Peyer's patch (tissue), 4 donors: ENCODE measurements at regions not wholly inside any gene's neighbourhood (a gene's known extent, or its start where the extent isn't known, plus 50 kb on each side); places are given as distances from the start of the nearest gene placed in this dataset.

Experiments
- CTCF ChIP-seq, 6 experiments: fragments of 450-650 bp in 4 of 6; fragments of 200-600 bp in 2 of 6; sonication (generic) in 1 of 6; IDR thresholded peaks; one replicate each; pipeline ENCODE4 v1.5.1; 2017 to 2019; ENCODE audit warnings: antibody characterized with exemption in 6 of 6, mild to moderate bottlenecking in 3 of 6, moderate library complexity in 1 of 6
- POLR2A ChIP-seq, 2 donors: fragments of 450-650 bp; IDR thresholded peaks; one replicate each; pipeline ENCODE4 v1.5.1; 2017; ENCODE audit warnings: antibody characterized with exemption in 2 of 2, mild to moderate bottlenecking in 2 of 2, moderate library complexity in 2 of 2

DNA sequence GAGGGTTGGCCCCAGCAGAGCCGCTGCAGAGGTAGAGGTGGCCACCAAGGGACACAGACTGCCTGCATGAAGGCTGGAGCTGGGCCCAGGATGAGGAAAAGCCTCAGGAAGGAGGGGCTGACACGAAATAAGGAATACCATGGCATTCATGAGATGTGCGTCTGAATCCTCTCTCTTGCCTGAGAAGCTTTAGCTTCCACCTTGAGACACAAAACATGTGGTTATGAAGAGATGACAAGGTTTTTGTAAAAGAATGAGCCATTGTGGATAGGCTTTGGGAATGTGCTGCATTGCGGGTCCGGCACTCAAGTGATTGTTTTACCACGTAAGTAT is 82.7 kb downstream of the DAD1 start:
- TF ChIP-seq POLR2A (IDR thresholded peaks at IDR 0.05) (no peak), CTCF (IDR thresholded peaks at IDR 0.05) (no peak)
